Skeletal muscle tissue (tissue), 3 donors: ENCODE measurements at regions not wholly inside any gene's neighbourhood (a gene's known extent, or its start where the extent isn't known, plus 50 kb on each side); places are given as distances from the start of the nearest gene placed in this dataset.

Experiments
- H3K27ac ChIP-seq: one replicate; pipeline ENCODE4 v1.7.0; 2013; ENCODE audit warnings: mild to moderate bottlenecking, low read depth, low read length, inconsistent platforms
- H3K27me3 ChIP-seq, 3 donors: one replicate each; pipeline ENCODE4 v1.7.0; 2013; ENCODE audit warnings: low read length in 3 of 3; ENCODE audit not compliant: control insufficient read depth in 3 of 3, insufficient read depth in 3 of 3
- H3K36me3 ChIP-seq, 3 donors: one replicate each; pipeline ENCODE4 v1.7.0; 2013; ENCODE audit warnings: low read length in 3 of 3; ENCODE audit not compliant: control insufficient read depth in 3 of 3, insufficient read depth in 3 of 3
- H3K4me1 ChIP-seq, 3 donors: one replicate each; pipeline ENCODE4 v1.7.0; 2013; ENCODE audit warnings: low read length in 3 of 3, mild to moderate bottlenecking in 3 of 3; ENCODE audit not compliant: control insufficient read depth in 3 of 3, insufficient read depth in 3 of 3
- H3K4me3 ChIP-seq, 3 donors: one replicate each; pipeline ENCODE4 v1.7.0; 2013; ENCODE audit warnings: low read length in 3 of 3
- H3K9ac ChIP-seq, 3 donors: one replicate each; pipeline ENCODE4 v1.7.0; 2013; ENCODE audit warnings: low read length in 3 of 3, mild to moderate bottlenecking in 3 of 3, moderate library complexity in 2 of 3, low read depth in 1 of 3
- H3K9me3 ChIP-seq, 3 donors: one replicate each; pipeline ENCODE4 v1.7.0; 2013; ENCODE audit warnings: low read length in 3 of 3; ENCODE audit not compliant: control insufficient read depth in 3 of 3
- donor health status: Osteomylitis.

DNA sequence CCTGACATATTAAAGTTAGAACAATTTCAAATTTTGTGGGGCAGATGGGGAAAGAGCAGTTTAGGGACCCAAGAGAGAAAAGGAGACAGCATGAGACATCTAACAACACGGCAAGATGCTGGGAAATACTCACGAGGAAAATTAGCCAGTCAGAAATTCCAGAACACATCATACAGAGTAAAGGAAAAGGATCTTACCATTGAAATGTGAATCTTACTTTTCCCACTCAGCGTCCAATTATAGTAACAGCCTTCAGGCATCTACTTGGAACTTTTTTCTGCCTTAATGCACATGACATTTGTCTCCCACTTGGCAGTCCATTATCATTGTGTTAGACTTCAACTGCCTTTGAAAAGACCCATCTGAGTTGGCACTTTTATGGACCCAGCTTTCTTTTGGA lies 189.7 kb upstream of the SLC27A6 start:
- Histone ChIP-seq H3K9me3 (no peaks in the 10 kb centered on the region), H3K9ac (no peak overlapping the region)

DNA sequence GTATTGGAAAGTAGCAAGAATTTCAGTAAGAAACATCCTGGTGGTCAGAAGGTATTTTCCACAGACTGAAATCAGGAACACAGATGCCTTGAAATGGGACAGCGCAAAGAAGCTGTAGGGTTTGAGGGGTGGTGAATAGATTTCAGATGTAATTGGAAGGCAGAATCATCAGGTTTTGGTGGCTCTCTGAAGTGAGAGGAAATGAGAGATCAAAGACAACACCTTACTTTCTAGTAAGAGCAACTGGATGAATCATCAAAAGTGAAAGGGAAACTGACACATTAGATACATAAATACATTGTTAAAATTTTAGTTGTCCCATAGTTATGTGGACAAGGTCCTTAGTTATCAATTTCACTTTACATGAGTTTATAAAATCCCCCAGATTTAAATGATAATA lies 188.2 kb upstream of the SLC27A6 start:
- Histone ChIP-seq H3K27me3 (no peaks in the 10 kb centered on the region), H3K4me3 (no peak overlapping the region), H3K9me3 (no peaks in the 10 kb centered on the region), H3K27ac (no peak overlapping the region), H3K36me3 (no peaks in the 10 kb centered on the region), H3K9ac (no peak overlapping the region), H3K4me1 (peaks cover 0 to 2% (median 0%) of the 10 kb centered on the region in 3 donors)

More for the DNA sequence above, 189.7 kb upstream of the SLC27A6 start:
- no peak overlapping the region for H3K4me3 ChIP-seq
- no peaks in the 10 kb centered on the region for H3K4me1 ChIP-seq
- no peaks in the 10 kb centered on the region for H3K36me3 ChIP-seq
- H3K27me3 ChIP-seq = no peaks in the 10 kb centered on the region
- H3K27ac ChIP-seq = no peak overlapping the region

DNA sequence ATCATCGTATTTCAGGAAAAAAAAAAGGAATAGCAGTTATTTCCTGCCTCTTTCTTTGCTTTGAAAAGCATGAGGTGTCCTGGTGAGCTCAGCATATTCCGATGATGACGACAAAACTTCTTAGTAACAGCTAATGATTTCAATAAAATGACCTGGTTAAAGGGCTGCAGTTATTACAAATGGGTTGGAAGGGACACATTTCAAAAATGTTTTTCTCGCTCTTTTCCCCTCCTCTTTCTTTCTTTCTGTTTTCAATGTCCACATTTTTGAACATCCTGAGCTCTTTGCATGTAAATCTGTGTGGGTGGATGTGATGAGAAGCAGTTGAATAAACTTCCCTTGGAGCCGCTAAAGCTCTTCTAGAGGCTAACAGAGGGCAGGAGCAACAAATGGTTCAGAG lies 186.8 kb upstream of the SLC27A6 start:
- no peaks in the 10 kb centered on the region for H3K36me3 ChIP-seq
- no peak overlapping the region for H3K27ac ChIP-seq
- H3K4me1 ChIP-seq = peaks cover 0 to 9% (median 2%) of the 10 kb centered on the region in 3 donors
- H3K27me3 ChIP-seq = no peaks in the 10 kb centered on the region
- H3K9ac ChIP-seq = no peak overlapping the region
- no peak overlapping the region for H3K4me3 ChIP-seq
- no peaks in the 10 kb centered on the region for H3K9me3 ChIP-seq

DNA sequence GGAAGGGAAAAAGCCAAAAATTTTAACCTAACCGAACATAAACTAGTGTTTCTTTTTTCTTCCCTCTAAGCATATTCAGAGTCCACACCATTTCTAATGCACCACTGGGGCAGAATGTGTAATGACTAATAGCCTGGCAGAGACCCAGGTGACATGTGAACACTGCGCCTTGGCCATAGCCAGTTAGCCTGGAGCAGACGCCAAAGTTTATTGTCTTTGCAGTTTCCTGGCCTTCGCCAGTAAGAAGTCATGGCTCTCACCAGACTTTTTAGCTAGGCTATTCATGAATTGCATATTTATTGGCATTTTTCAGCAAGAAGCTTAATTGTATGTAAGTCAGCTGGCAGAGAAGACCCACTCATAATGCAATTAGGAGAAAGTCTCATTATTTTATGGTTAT lies 182.8 kb upstream of the SLC27A6 start:
- Histone ChIP-seq H3K9ac (no peak overlapping the region), H3K4me3 (peak overlapping the region in 1 of 3 donors; percentile 15), H3K27ac (peak overlapping the region; percentile 66)

DNA sequence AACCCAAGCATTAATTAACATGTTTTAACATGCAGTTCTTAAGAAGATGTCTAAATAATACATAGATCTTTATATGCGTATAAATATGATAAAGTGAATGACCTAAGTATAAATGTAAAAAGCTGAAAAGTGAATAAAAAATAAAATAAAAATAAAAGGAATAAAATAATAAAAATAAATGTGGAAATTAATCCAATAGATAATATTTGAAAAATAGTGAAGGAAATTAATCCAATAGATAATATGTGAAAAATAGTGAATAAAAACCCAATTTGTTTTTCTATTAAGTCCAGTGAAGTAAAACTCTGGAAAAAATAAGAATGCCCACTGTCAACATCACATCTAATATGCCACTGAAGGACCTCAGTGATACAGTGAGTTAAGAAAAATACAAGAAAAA lies 180.6 kb upstream of the SLC27A6 start:
- Histone ChIP-seq H3K27ac (no peak overlapping the region), H3K27me3 (no peaks in the 10 kb centered on the region), H3K9me3 (no peaks in the 10 kb centered on the region), H3K4me3 (no peak overlapping the region), H3K4me1 (peaks cover 0 to 9% (median 2%) of the 10 kb centered on the region in 3 donors), H3K9ac (no peak overlapping the region), H3K36me3 (no peaks in the 10 kb centered on the region)

More for the DNA sequence above, 182.8 kb upstream of the SLC27A6 start:
- Histone ChIP-seq H3K9me3 (no peaks in the 10 kb centered on the region), H3K4me1 (peaks cover 0 to 9% (median 2%) of the 10 kb centered on the region in 3 donors), H3K27me3 (no peaks in the 10 kb centered on the region), H3K36me3 (no peaks in the 10 kb centered on the region)

DNA sequence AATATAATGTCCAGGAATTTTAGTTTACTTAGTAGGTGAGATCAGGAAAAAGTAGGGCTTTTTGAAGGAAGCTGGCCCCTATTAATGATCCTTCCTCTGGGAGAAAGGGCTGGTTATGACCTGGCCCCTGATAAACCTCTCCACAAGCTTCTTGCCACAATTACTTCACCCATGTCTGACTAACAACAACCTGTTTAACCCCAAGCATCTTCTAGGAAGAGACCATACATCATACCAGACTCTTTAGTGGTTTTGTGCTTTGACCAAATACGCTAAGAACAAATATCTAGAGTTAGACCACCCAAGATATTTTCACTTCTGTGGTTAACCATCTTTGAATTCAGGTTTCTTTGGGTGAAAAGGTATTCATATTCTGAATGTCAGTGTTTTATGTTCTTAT lies 174.0 kb upstream of the SLC27A6 start:
- no peaks in the 10 kb centered on the region for H3K36me3 ChIP-seq
- no peak overlapping the region for H3K9ac ChIP-seq
- no peak overlapping the region for H3K4me3 ChIP-seq
- H3K27me3 ChIP-seq = no peaks in the 10 kb centered on the region
- no peak overlapping the region for H3K27ac ChIP-seq
- H3K4me1 ChIP-seq = no peaks in the 10 kb centered on the region
- no peaks in the 10 kb centered on the region for H3K9me3 ChIP-seq

DNA sequence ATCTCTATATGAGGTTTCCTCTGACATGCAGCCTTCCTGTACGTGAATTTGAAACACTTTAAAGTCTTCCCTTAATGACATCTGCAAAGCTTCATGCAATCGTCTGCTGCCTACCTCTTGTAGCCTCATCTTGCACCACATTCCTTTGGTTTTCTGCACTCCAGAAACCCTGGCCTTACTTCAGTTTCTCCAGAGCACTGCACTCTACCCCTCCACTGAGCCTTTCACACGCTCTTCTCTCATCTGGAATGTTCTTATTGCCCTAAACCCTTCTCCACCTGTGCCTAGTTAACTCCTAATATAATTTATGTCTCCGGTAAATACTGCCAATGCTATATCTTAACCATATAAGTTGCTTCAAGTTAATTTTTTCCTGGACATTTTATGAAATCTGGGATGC lies 168.8 kb upstream of the SLC27A6 start:
- Histone ChIP-seq H3K4me1 (no peaks in the 10 kb centered on the region), H3K27ac (no peak overlapping the region), H3K27me3 (no peaks in the 10 kb centered on the region), H3K4me3 (no peak overlapping the region), H3K9me3 (no peaks in the 10 kb centered on the region), H3K9ac (no peak overlapping the region), H3K36me3 (no peaks in the 10 kb centered on the region)

DNA sequence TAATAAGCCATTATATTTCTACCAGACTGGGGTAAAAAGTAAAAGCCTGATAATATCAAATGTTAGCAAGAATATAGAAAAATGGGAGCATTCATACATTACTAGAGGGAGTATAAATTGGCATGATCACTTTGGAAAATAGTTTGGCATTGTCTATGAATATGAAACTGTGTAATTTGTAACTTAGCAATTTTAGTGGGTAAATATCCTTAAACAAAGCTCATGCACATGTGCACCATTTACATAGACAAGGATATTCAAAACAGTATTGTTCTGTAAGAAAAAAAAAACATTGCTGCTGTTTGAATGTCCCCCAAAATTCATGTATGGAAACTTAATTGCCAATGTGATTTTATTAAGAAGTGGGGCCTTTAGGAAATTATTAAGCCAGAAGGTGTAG lies 166.4 kb upstream of the SLC27A6 start:
- H3K4me1 ChIP-seq = no peaks in the 10 kb centered on the region
- H3K4me3 ChIP-seq = no peak overlapping the region
- H3K9me3 ChIP-seq = no peaks in the 10 kb centered on the region
- H3K27ac ChIP-seq = no peak overlapping the region
- no peaks in the 10 kb centered on the region for H3K27me3 ChIP-seq
- H3K9ac ChIP-seq = no peak overlapping the region
- no peaks in the 10 kb centered on the region for H3K36me3 ChIP-seq

DNA sequence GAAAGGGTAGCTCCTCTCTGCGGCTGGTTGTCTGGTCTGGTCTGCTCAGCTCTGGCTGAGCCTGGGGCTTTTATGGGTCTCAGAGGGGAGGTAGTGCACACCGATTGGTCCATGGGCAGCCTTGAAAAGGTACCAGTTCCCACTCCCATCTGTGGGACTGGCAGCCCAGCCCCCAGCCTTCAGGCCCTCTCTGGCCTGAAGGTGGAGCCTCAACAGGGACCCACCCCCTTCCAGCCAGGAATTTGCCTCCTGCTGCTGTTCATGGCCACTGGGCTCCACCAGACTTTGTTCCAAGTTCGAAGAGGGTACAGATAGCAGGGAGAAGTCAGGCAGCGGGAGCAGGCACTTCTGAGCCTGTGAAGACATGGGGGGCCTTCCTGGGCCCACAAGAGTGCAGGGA lies 165.3 kb upstream of the SLC27A6 start:
- Histone ChIP-seq H3K4me3 (no peak overlapping the region), H3K27me3 (no peaks in the 10 kb centered on the region)

DNA sequence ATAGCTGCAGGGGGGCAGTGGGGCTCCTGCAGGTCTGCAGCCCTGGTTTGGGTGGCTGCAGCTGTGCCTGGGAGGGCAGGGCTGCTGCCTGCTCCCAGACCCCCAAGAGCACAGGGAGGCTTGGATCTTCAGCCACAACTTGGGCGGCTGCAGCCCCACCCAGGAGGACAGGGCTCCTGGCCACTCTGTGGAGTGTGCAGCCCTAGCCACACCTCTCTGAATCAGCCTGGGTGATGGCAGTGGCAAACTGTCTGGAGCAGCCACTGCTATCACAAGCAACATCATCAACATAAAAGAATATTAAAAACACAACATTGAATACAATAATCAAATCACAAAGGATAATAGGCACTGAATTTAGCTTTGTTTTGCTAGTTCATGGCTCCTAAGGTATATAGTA lies 164.9 kb upstream of the SLC27A6 start:
- H3K4me3 ChIP-seq = no peak overlapping the region

More for the DNA sequence above, 165.3 kb upstream of the SLC27A6 start:
- Histone ChIP-seq H3K9ac (no peak overlapping the region), H3K4me1 (no peaks in the 10 kb centered on the region), H3K36me3 (no peaks in the 10 kb centered on the region), H3K27ac (no peak overlapping the region), H3K9me3 (no peaks in the 10 kb centered on the region)

More for the DNA sequence above, 164.9 kb upstream of the SLC27A6 start:
- Histone ChIP-seq H3K36me3 (no peaks in the 10 kb centered on the region), H3K27me3 (no peaks in the 10 kb centered on the region), H3K27ac (no peak overlapping the region), H3K4me1 (no peaks in the 10 kb centered on the region), H3K9me3 (no peaks in the 10 kb centered on the region), H3K9ac (no peak overlapping the region)
